Ecto neural progenitor cell (in vitro differentiated cells): ENCODE measurements at regions not wholly inside any gene's neighbourhood (a gene's known extent, or its start where the extent isn't known, plus 50 kb on each side); places are given as distances from the start of the nearest gene placed in this dataset.
"Not testable (repeated sequence)": the region's sequence is repeated elsewhere in the genome, so short reads cannot be mapped to it uniquely, and the experiment has no call there.

ENCODE experiments used
- DNase-seq: peaks from one replicate; pipeline ENCODE4 v3.0.0-alpha.2; 2018; ENCODE audit warnings: low spot score

- no peak for DNase-seq
These were observed 74.9 kb downstream of the ALG10 start for GRCh38 chr12:34097213-34097612.

GRCh38 chr12:34105392-34105933 is 83.2 kb downstream of the ALG10 start:
- DNase-seq, result no peak

GRCh38 chr12:34106172-34106571 is 83.9 kb downstream of the ALG10 start:
- no peak for DNase-seq

GRCh38 chr12:34107016-34107415 is 84.7 kb downstream of the ALG10 start:
- no peak for DNase-seq

- no peak for DNase-seq
These were observed 85.6 kb downstream of the ALG10 start for GRCh38 chr12:34107781-34108404.

- DNase-seq, result no peak
These were observed 86.1 kb downstream of the ALG10 start for GRCh38 chr12:34108405-34108803.

- DNase-seq, result no peak
These were observed 86.7 kb downstream of the ALG10 start for GRCh38 chr12:34108967-34109366.

GRCh38 chr12:34109390-34109789 is 87.1 kb downstream of the ALG10 start:
- no peak for DNase-seq

- not testable (repeated sequence) for DNase-seq
These were observed 87.7 kb downstream of the ALG10 start for GRCh38 chr12:34109909-34110531.

- no peak for DNase-seq
These were observed 97.1 kb downstream of the ALG10 start for GRCh38 chr12:34119366-34119765.

- no peak for DNase-seq
These were observed 99.1 kb downstream of the ALG10 start for GRCh38 chr12:34121360-34121759.

GRCh38 chr12:34123092-34123491 is 100.8 kb downstream of the ALG10 start:
- DNase-seq, result not testable (repeated sequence)

GRCh38 chr12:34124608-34125007 is 102.3 kb downstream of the ALG10 start:
- DNase-seq, result no peak

- DNase-seq, result no peak
These were observed 103.9 kb downstream of the ALG10 start for GRCh38 chr12:34126239-34126641.

GRCh38 chr12:34126805-34127204 is 104.5 kb downstream of the ALG10 start:
- no peak for DNase-seq

GRCh38 chr12:34127379-34127778 is 105.1 kb downstream of the ALG10 start:
- not testable (repeated sequence) for DNase-seq

GRCh38 chr12:34142430-34142829 is 120.1 kb downstream of the ALG10 start:
- no peak for DNase-seq

GRCh38 chr12:34151019-34151418 is 128.7 kb downstream of the ALG10 start:
- no peak for DNase-seq

GRCh38 chr12:34163443-34163842 is 141.1 kb downstream of the ALG10 start:
- DNase-seq, result no peak

GRCh38 chr12:34166427-34167060 is 144.2 kb downstream of the ALG10 start:
- DNase-seq, result no peak

GRCh38 chr12:34168507-34168906 is 146.2 kb downstream of the ALG10 start:
- DNase-seq, result not testable (repeated sequence)

- no peak for DNase-seq
These were observed 164.2 kb downstream of the ALG10 start for GRCh38 chr12:34186492-34186891.

GRCh38 chr12:34188974-34189373 is 166.7 kb downstream of the ALG10 start:
- DNase-seq, result no peak
